ENCODE measurements at regions not wholly inside any gene's neighbourhood (a gene's known extent, or its start where the extent isn't known, plus 50 kb on each side); places are given as distances from the start of the nearest gene placed in this dataset.

GRCh38 chr20:39225978-39226377 lies 263.8 kb downstream of the DHX35 start:
- no peak for DNase-seq

GRCh38 chr20:39225536-39225935 lies 263.4 kb downstream of the DHX35 start:
- no peak for DNase-seq

GRCh38 chr20:39222101-39222500 lies 260.0 kb downstream of the DHX35 start:
- DNase-seq: no peak

GRCh38 chr20:39216195-39216594 lies 254.1 kb downstream of the DHX35 start:
- DNase-seq: no peak

GRCh38 chr20:39214828-39215227 lies 252.7 kb downstream of the DHX35 start:
- no peak for DNase-seq

- no peak for DNase-seq
Observed at GRCh38 chr20:39213476-39214145, 251.5 kb downstream of the DHX35 start.

GRCh38 chr20:39211060-39211748 lies 249.1 kb downstream of the DHX35 start:
- no peak for DNase-seq

GRCh38 chr20:39210341-39211036 lies 248.3 kb downstream of the DHX35 start:
- no peak for DNase-seq

GRCh38 chr20:39206899-39207564 lies 244.9 kb downstream of the DHX35 start:
- DNase-seq: no peak

GRCh38 chr20:39195582-39196021 lies 233.5 kb downstream of the DHX35 start:
- DNase-seq: no peak

GRCh38 chr20:39190666-39191570 lies 228.8 kb downstream of the DHX35 start:
- DNase-seq: no peak

GRCh38 chr20:39188266-39188765 lies 226.2 kb downstream of the DHX35 start:
- DNase-seq: no peak

GRCh38 chr20:39181490-39181889 lies 219.3 kb downstream of the DHX35 start:
- DNase-seq: no peak

- no peak for DNase-seq
Observed at GRCh38 chr20:39176457-39176856, 214.3 kb downstream of the DHX35 start.

GRCh38 chr20:39170896-39171463 lies 208.8 kb downstream of the DHX35 start:
- no peak for DNase-seq

GRCh38 chr20:39165099-39165498 lies 203.0 kb downstream of the DHX35 start:
- DNase-seq: no peak

- no peak for DNase-seq
Observed at GRCh38 chr20:39164642-39165041, 202.5 kb downstream of the DHX35 start.

GRCh38 chr20:39163993-39164392 lies 201.8 kb downstream of the DHX35 start:
- no peak for DNase-seq

GRCh38 chr20:39161900-39162299 lies 199.8 kb downstream of the DHX35 start:
- no peak for DNase-seq

- no peak for DNase-seq
Observed at GRCh38 chr20:39155971-39156370, 193.8 kb downstream of the DHX35 start.

GRCh38 chr20:39152742-39153141 lies 190.6 kb downstream of the DHX35 start:
- DNase-seq: no peak

- no peak for DNase-seq
Observed at GRCh38 chr20:39152126-39152525, 190.0 kb downstream of the DHX35 start.

All from stimulated activated CD8-positive, alpha-beta memory T cell treated with anti-CD3 and anti-CD28 coated beads, Interleukin-4, amount 100 ng/mL, for 48 hours (primary cell).